Retina (tissue), 1 donor: ENCODE measurements at regions not wholly inside any gene's neighbourhood (a gene's known extent, or its start where the extent isn't known, plus 50 kb on each side); places are given as distances from the start of the nearest gene placed in this dataset.
A peak's percentile ranks its signal among the peaks of the same experiment; 100 is the strongest.
"Not testable (repeated sequence)": the region's sequence is repeated elsewhere in the genome, so short reads cannot be mapped to it uniquely, and the experiment has no call there.

ENCODE experiments used
- DNase-seq: peaks from one replicate; pipeline ENCODE4 v3.0.0-alpha.2; 2016

DNA sequence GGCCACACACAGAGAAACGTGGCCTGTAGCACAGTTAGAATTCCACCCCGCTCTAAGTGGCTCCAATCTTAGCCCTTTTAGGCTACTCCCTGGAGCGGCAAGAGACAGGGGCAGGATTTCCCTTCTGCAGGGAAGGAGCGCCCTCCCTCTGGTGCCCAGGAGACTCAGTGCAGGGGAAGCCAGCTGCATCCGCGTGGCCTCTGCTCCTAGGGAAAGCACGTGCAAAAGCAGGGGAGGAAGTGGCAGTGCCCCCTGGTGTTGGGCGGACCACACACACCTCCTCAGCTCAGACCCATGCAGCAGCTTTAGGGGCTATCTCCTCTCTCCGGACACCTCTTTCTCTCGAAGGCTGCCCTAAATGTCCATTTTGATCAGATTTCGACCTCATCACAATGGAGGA, 50.0 kb downstream of the SPRING1 start:
- DNase-seq: peak; percentile 60

DNA sequence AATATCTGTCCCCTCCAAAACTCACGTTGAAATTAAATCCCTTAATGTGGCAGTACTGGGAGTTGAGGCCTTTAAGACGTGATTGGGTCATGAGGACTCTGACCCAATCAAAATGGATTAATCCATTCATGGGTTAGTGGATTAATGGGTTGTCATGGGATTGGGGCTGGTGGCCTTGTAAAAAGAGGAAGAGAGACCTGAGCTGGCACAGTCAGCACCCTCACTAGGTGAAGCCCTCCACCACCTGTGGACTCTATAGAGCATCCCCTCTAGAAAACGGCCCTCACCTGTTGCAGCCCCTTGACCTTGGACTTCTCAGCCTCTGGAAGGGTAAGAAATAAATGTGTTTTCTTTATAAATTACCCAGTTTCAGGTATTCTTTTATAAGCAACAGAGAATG, 53.0 kb downstream of the SPRING1 start:
- no peak for DNase-seq

DNA sequence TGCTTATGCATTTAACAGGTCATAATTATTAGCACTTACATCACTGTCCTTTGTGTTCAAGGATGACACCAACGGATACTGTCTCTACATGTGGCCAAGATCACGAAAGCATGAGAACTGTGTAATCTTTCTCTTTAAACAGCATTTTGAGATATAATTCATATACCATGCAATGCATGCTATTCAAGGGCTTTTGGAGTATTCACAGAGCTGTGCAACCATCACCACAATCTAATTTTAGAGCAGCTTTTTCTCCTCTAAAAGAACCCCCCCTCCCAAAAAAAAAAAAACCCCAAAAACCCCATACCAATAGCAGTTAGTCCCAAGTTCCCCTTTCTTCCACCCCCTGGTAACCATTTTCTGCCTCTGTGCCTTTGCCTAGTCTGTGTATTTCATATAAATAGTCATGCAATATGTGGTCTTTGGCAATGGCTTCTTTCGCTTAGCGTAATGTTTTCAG, 60.6 kb downstream of the SPRING1 start:
- no peak for DNase-seq

DNA sequence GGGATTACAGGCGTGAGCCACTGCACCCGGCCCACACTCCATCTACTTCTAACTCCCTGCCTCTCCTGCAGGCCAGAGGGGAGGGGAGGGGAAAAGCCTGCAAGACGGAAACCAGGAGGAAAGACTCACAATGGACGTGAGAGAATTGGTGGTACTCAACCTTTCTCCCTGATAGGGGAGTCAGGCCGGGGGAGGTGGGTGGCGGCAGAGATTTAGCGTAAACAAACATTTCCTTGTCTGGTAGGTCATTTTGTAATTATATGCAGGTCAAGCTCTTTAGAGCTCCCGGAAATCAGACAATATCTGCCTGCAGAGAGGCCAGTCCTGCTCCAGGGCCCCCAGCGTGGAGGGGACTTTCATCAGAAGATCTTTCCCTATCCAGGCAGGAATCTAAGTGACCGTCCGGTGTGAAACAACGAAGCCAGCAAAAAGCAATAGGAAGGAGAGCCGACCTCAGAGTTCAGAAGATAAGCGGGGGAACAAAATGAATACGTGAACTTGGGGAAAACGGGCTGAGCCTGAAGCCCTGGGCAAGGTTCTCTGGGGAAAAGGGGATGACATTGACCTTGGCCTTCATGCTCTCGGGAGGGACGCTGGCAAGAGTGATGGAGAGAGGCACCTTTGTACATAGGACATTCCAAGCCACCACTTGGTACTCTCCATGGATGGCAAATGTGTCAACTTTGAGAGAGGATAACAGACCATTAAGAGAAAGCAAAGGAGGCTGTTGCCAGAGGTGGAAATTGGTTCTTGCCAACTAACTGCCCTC, 62.3 kb downstream of the SPRING1 start:
- DNase-seq: no peak

DNA sequence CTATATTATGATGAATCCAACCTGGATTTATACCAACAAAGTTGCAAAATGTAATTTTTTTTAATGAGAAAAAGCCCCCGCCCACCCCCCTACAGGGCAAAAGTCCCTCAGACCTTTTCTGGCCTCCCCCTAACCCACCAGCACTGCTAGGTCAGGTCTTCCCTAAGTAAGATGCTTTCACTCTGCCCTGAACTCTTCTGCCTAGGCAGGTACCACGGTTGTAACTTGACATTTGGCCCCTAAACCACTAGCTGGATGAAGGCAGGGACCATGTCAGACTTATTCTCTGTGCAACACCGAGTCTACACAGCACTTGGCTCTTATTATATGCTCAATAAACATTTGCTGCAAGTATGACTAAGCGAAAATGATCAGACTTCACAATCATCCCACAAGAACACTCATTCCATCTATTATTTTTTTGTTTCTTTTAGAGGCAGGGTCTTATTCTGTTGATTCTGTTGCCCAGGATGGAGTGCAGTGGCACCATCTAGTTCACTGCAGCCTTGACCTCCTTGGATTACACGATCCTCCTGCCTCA, 63.2 kb downstream of the SPRING1 start:
- DNase-seq: no peak

DNA sequence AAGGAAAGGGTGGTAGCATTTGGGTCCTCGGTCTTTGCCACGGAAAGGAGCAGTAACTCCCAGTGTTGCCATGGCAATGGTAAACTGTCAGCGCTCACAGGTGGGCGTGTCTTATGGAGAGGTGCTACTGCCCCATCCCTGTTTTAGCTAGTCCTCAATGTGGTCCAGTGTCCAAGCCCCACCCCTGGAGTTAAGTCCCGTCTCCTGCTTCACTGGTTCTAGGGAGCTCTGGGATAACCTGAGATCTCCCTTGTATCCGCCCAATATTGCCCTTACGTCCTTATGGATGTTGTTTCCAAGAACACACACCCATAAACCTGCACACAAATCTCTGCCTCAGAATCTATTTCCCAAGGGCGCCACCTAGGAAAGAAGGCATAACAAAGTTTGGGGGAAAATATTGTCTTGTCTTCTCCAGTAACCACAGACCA, 64.2 kb downstream of the SPRING1 start:
- DNase-seq: no peak

DNA sequence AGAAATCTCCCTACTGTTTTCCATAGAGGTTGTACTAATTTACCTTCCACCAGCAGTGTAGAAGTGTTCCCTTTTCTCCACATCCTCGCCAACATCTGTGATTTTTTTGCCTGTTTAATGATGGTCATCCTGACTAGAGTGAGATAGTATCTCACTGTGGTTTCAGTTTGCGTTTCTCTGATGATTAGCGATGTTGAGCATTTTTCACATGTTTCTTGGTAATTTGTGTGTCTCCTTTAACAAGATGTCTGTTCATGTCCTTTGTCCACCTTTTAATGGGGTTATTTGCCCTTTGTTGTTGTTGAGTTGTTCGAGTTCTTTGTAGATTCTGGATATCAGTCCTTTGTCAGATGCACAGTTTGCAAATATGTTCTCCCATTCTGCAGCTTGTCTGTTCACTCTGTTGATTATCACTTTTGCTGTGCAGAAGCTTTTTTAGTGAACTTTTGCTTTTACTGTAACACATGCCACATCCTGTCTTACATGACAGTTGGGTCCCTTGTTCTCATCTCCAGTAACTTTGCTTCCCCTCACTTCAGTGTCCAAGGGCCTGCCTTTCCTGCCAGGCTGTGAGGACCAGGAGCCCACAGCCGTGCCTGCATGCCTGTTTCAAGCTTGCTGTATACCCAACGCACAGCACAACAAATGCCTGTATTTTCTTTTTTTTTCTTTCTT, 64.9 kb downstream of the SPRING1 start:
- no peak for DNase-seq

DNA sequence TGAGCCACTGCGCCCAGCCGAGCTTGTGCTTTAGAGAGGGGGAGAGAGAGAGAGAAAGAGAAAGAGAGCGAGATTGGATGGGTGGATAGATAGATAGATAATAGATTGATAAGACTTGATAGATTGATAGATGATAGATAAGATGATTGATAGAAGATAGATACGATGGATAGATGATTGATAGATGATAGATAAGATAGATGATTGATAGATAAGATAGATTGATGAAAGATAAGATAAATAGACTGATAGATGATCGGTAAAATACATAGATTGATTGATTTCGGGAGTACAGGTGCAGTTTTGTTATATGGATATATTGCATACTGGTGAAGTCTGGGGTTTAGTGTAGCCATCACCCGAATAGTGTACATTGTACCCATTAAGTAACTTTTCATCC, 65.9 kb downstream of the SPRING1 start:
- DNase-seq: no peak

DNA sequence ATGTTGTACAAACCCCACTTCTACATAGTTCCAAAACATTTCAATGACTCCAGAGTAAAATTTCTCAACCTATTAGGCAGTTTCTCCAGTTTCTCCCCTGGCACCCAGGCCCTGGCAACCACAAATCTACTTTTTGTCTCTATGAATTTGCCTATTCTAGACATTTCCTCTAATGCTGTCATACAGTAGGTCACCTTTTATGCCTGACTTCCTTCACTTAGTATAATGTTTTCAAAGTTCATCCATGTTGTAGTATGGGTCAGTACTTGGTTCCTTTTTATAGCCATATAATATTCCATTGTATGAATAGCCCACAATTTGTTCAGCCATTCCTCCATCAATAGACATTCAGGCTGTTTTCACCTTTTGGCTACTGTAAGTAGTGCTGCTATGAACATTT, 67.0 kb downstream of the SPRING1 start:
- DNase-seq: no peak

DNA sequence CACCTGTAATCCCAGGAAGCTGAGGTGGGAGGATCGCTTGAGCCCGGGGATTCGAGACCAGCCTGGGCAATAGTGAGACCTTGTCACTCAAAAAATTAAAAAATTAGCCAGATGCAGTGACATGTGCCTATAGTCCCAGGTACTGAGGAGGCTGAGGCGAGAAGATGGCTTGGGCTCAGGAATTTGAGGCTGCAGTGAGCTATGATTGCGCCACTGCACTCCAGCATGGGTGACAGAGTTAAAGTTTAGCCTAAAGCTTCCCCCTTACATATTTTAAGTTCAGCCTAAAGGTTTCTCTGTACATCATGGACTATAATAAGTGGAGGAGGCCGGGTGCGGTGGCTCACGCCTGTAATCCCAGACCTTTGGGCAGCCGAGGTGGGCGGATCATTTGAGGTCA, 70.1 kb downstream of the SPRING1 start:
- DNase-seq: no peak

DNA sequence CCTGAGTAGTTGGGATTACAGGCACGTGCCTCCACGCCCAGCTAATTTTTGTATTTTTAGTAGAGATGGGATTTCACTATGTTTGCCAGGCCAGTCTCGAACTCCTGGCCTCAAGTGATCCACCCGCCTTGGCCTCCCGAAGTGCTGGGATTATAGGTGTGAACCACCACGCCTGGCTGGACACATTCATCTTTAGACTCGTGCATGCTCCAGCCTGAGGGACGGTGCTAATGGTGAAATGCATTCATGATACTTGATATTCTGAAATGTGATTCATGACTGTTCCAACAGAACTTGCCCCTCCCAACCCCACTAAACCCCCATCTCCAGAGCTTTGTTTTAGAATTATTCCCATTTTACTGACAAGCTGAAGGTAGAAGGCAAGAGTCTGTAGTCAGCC, 71.0 kb downstream of the SPRING1 start:
- DNase-seq: not testable (repeated sequence)

DNA sequence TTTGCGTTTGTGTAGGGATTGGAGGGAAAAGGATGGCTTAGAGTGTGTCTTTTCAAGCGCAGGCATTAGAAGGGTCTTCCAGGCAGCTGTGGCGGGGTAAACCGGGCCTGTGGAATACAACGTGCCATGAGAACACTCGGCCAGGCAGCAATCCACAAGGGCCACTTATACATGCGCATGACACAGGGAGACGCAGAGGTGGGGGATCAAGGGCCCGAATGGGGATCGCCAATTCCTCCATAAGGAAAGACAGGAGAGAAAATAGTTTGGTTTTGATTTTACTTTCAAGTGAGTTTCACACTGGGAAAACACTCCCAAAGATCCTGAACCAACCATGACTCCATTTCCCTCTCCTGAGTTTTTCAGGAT, 71.6 kb downstream of the SPRING1 start:
- no peak for DNase-seq

DNA sequence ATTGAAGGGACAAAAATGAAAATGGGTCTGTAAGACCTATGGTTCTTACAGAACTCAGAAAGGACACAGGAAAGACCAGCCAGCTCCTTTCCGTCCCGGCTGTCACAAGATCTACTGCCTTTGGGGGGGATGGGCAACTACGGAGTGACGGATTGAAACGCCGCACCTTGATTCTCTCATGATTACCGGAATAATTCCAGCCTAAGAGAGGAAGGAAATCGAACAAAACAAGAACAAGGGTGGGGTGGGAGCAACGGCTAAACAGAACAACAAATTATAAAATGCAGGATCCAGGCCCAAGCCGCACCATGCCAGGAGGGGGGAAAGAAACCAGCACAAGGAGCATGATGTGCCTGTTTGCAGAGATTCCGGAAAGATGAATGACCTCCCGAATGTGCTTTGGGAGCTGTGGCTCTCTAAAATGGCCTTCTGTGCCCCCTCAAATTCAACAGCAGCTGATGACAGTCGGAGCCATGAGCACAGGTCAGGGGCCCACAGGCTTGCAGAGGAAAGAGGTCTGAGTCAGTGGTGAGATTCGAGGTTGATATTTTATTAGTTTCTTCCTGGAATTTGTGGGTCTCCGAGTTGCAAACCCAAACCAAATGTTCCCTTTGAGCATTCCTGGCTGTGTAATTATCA, 72.1 kb downstream of the SPRING1 start:
- DNase-seq: no peak

DNA sequence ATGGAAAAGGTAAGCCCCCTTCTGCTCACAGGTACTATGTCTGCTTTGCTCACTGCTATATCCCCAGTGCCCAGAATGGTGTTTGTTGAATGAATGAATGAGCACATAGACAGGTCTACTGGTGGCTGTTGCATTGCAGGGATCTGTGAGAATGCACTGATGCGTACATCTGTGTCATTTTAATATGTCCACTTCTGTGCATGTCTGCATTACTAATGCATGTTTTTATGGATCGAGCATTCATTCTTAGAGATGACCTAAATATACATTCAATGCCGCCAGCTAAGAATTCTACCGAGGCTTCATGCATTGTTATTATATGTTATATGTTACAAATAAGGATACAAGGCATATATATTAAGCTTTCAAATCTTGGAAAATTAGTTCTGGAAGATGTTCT, 73.8 kb downstream of the SPRING1 start:
- peak; percentile 18 for DNase-seq

DNA sequence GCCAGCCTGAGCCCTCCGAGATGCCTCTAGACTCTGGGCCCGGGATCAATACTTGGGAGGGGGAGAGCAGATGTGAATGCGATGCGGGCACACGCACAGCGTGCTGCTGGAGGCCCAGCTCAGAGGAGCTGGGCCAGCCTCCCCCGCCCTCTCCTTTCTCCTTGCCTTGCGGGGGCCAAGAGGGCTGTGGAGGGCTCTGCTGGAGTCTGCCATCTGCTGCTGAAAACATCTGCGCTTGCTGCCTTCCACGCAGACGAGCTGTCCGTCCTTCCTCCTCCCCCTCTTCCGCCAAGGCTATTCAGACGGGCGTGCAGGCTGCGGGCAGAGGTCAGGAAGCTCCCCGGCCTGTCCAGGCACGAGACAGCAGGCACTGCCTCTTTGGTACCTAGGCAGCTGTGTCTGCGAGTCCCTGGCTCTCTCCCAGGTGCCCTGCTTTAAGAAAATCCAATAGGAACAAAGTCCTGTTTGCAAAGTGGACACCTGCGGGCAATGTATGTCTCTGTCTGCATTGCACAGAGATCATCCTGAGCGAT, 75.2 kb downstream of the SPRING1 start:
- DNase-seq: peak; percentile 88

DNA sequence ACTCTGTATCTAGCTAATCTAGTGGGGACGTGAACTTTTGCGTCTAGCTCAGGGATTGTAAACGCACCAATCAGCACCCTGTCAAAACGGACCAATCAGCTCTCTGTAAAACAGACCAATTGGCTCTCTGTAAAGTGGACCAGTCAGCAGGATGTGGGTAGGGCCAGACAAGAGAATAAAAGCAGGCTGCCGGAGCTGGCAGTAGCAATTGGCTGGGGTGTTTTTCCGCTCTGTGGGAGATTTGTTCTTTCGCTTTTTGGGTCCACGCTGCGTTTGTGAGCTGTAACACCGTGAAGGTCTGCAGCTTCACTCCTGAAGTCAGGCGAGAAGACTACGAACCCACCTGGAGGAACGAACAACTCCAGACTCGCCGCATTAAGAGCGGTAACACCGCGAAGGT, 76.5 kb downstream of the SPRING1 start:
- no peak for DNase-seq

DNA sequence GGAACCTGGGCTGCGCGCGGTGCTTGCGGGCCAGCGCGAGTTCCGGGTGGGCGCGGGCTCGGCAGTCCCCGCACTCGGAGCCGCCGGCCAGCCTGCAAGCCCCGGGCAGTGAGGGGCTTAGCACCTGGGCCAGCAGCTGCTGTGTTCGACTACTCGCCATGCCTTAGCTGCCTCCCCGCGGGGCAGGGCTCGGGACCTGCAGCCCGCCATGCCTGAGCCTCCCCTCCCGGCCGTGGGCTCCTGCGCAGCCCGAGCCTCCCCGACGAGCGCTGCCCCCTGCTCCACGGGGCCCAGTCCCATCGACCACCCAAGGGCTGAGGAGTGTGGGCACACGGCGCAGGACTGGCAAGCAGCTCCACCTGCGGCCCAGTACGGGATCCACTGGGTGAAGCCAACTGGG, 77.1 kb downstream of the SPRING1 start:
- DNase-seq: not testable (repeated sequence)

DNA sequence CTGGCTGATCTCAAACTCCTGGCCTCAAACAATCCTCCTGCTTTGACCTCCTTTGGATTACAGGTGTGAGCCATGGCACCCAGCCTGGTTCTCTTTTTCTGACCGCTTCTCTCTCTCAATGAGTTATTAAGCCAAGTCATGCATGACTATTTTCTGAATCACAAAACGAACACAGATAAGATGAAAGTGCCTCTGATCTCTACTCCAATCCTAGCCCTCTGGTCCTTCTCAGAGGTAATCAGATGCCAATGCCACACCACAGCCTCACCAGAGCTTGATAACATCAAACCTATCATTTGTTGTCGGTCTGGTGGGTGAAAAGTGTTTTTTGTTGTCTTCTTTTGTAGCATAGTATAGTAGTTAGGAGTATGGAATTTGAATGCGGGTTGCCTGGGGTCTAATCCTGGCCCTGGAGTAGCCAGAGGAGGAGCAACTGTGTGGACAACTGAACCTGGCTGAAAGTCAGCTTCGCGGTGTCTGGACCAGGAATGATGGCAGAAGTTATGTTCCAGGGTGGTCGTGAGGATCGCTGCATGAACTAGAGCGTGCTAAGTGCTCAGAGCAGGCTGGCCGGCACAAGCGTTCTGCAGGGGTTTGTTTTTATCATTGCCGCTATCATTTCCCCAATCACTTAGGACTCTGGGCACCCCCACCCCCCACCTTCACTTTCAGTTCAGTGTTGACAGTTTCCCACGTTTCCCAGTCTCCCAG, 77.9 kb downstream of the SPRING1 start:
- no peak for DNase-seq

DNA sequence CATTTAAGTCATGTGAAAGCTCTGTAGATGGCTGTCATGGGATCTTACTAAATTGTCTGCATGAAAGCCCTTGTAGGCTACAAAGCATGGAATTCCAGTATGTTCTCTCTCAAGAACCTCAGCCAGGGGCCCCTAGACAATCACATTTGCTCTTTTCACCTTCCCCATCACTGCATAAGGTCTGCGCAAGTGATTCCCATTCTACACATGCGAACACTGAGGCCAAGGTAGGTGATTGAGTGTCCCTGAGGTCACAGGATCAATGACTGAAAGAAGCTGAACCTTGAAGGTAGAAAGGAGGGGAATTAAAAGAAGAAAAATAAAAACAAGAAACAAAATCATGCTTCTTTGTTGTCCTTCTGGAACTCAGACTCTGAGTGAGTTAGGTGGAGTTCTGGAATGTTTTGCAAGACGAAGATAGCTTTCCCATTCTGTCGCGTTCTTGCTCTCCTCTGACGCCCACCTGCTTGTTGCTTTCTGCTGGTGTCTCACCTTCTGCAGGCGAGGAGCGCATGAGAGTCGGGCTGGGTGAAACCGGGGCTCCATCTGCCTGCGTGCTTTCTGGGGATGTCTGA, 79.9 kb downstream of the SPRING1 start:
- DNase-seq: no peak

DNA sequence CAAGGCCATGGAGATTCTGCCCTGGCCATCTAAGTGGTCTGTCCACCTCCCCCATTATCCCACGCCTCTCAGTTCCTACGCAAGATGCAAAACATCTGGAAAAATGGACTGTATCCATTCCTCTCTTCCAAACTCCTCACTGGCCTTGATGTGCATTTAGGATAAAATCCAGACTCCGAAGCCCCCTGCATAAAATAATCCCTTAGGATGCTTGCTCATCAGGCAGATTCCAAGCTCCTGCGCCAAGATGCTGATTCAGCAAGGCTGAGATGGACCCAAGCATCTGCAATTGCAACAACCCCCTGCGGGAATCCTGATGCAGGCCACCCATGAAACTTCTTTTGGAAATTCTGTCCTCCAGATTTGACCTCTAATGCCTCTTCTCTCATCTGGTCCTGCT, 81.6 kb downstream of the SPRING1 start:
- DNase-seq: no peak

DNA sequence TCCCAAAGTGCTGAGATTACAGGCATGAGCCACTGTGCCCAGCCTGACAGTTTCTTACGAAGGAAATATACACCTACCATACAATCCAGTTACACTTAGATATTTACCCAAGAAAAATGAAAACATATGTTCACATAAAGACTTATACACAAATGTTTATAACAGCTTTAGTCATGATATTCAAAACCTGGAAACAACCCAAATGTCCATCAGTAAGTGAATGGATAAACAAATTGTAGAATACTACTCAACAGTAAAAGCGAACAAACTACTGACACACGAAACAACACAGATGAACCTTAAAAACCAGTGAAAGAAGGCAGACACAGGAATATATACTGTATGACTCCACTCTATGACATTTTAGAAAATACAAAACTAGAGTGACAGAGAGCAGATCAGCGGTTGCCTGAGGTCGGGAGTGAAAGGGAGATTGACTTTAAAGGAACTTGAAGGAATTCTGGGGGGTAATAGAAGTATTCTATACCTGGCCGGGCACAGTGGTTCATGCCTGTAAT, 83.6 kb downstream of the SPRING1 start:
- no peak for DNase-seq

DNA sequence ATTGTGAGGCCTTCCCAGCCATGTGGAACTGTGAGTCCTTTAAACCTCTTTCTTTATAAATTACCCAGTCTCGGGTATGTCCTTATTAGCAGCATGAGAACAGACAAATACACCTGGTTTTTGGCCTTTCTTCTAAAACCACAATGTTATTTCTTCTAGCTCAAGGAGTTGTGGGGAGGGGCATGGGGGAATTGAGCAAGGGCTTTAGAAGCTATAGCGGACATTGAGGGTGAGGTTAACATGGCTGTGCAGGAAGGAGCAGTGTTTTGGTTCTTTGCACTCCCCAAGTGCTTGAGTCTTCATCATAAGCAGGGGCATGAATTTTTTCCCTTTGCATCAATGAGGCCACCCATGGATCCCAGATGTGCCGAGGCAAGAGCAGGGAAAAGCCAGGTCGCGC, 86.8 kb downstream of the SPRING1 start:
- no peak for DNase-seq
